ENCODE measurements at regions not wholly inside any gene's neighbourhood (a gene's known extent, or its start where the extent isn't known, plus 50 kb on each side); places are given as distances from the start of the nearest gene placed in this dataset. TPM values are rescaled to one million over a fixed set of nuclear protein-coding genes. Genes with fewer than 3 reads are reported as not detected.
"Not testable (repeated sequence)": the region's sequence is repeated elsewhere in the genome, so short reads cannot be mapped to it uniquely, and the experiment has no call there.

- Histone ChIP-seq H3K79me2 (ENCODE audit: insufficient read depth, low read depth, low read length) (no peaks in the 10 kb centered on the region), H3K27ac (ENCODE audit: low read depth, low read length, poor library complexity, severe bottlenecking) (no peak overlapping the region), H3K4me1 (ENCODE audit: insufficient read depth, low read length, poor library complexity, severe bottlenecking) (no peaks in the 10 kb centered on the region), H3K4me2 (ENCODE audit: low read length) (no peak overlapping the region), H4K20me1 (ENCODE audit: insufficient read depth, low read length) (no peaks in the 10 kb centered on the region), H3K9me2 (ENCODE audit: insufficient read depth, low read length) (no peaks in the 10 kb centered on the region), H3K4me3 (ENCODE audit: low read depth, low read length, poor library complexity, severe bottlenecking) (no peak overlapping the region), H3K36me3 (ENCODE audit: insufficient read depth, low read length) (no peaks in the 10 kb centered on the region), H3K9me3 (ENCODE audit: low read length) (no peaks in the 10 kb centered on the region), H2AFZ (ENCODE audit: low read length) (no peak overlapping the region)
- BruUV-seq (replicated peaks): no TSS peak
- TF ChIP-seq, protein P1, sequence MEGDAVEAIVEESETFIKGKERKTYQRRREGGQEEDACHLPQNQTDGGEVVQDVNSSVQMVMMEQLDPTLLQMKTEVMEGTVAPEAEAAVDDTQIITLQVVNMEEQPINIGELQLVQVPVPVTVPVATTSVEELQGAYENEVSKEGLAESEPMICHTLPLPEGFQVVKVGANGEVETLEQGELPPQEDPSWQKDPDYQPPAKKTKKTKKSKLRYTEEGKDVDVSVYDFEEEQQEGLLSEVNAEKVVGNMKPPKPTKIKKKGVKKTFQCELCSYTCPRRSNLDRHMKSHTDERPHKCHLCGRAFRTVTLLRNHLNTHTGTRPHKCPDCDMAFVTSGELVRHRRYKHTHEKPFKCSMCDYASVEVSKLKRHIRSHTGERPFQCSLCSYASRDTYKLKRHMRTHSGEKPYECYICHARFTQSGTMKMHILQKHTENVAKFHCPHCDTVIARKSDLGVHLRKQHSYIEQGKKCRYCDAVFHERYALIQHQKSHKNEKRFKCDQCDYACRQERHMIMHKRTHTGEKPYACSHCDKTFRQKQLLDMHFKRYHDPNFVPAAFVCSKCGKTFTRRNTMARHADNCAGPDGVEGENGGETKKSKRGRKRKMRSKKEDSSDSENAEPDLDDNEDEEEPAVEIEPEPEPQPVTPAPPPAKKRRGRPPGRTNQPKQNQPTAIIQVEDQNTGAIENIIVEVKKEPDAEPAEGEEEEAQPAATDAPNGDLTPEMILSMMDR (conservative IDR thresholded peaks at IDR 0.05; ENCODE audit: low read length): 0 out of 2 replicates have a peak, but pooled peaks have one; percentile 16
- no peak for TF ChIP-seq EZH2phosphoT487 (IDR thresholded peaks at IDR 0.05; ENCODE audit: borderline replicate concordance, low read depth, low read length)
- POLR2A ChIA-PET: interaction anchor here (1.0 kb wide), 1 partner anchor 11 kb away, joined by 3 read pairs; no protein-coding TSS in a partner anchor
- intact Hi-C loops (cut with micrococcal nuclease; ENCODE audit: unreplicated experiment): no loop called here
- CTCF ChIA-PET (ENCODE audit: unreplicated experiment): no interaction called here
- no peak for DNase-seq (ENCODE audit: low spot score)
Measured at GRCh38 chr15:79778378-79778990, 118.3 kb downstream of the MTHFS start.

DNA sequence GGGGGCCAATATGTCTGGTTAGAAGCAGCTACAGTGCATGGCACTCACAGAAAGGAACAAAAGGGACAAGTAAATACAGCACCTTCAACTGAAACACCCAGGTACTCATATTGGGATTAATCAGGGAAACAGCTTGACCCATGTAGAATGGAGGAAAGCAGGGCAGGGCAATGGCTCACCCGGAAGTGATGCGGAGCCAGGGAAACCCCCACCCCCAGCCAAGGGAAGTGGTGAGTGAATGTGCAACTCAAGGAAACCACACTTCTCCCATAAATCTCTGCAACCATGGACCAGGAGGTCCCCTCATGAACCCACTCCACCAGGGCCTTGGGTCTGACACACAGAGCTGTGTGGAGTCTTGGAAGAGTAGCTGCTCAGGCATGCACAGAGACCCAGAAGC, 117.1 kb downstream of the MTHFS start:
- no peak for DNase-seq (ENCODE audit: low spot score)
- CTCF ChIA-PET (ENCODE audit: unreplicated experiment): no interaction called here
- H3K4me2 ChIP-seq (ENCODE audit: low read length): no peak overlapping the region

GRCh38 chr15:79782307-79782706, 114.5 kb downstream of the MTHFS start:
- H3K9me3 ChIP-seq (ENCODE audit: low read length); H3K27ac ChIP-seq (ENCODE audit: low read depth, low read length, poor library complexity, severe bottlenecking); DNase-seq (ENCODE audit: low spot score); CTCF ChIA-PET (ENCODE audit: unreplicated experiment); intact Hi-C loops (cut with micrococcal nuclease; ENCODE audit: unreplicated experiment); H4K20me1 ChIP-seq (ENCODE audit: insufficient read depth, low read length); H3K4me3 ChIP-seq (ENCODE audit: low read depth, low read length, poor library complexity, severe bottlenecking); H3K79me2 ChIP-seq (ENCODE audit: insufficient read depth, low read depth, low read length); H3K36me3 ChIP-seq (ENCODE audit: insufficient read depth, low read length); H2AFZ ChIP-seq (ENCODE audit: low read length); H3K4me2 ChIP-seq (ENCODE audit: low read length); H3K4me1 ChIP-seq (ENCODE audit: insufficient read depth, low read length, poor library complexity, severe bottlenecking); H3K9me2 ChIP-seq (ENCODE audit: insufficient read depth, low read length); BruUV-seq (replicated peaks): not testable (repeated sequence)
- POLR2A ChIA-PET: interaction anchor here (0.6 kb wide), 1 partner anchor 8 kb away, joined by 4 read pairs; no protein-coding TSS in a partner anchor

More for the DNA sequence above, 117.1 kb downstream of the MTHFS start:
- H3K9me2 ChIP-seq (ENCODE audit: insufficient read depth, low read length): no peaks in the 10 kb centered on the region
- no peaks in the 10 kb centered on the region for H3K9me3 ChIP-seq (ENCODE audit: low read length)
- no peaks in the 10 kb centered on the region for H3K36me3 ChIP-seq (ENCODE audit: insufficient read depth, low read length)
- POLR2A ChIA-PET: interaction anchor here (1.0 kb wide), 1 partner anchor 12 kb away, joined by 3 read pairs; no protein-coding TSS in a partner anchor
- no peak overlapping the region for H3K4me3 ChIP-seq (ENCODE audit: low read depth, low read length, poor library complexity, severe bottlenecking)
- intact Hi-C loops (cut with micrococcal nuclease; ENCODE audit: unreplicated experiment): no loop called here
- no peaks in the 10 kb centered on the region for H3K4me1 ChIP-seq (ENCODE audit: insufficient read depth, low read length, poor library complexity, severe bottlenecking)
- no peak overlapping the region for H3K27ac ChIP-seq (ENCODE audit: low read depth, low read length, poor library complexity, severe bottlenecking)
- BruUV-seq (replicated peaks): no TSS peak
- no peaks in the 10 kb centered on the region for H3K79me2 ChIP-seq (ENCODE audit: insufficient read depth, low read depth, low read length)
- no peak overlapping the region for H2AFZ ChIP-seq (ENCODE audit: low read length)
- TF ChIP-seq, protein P1 (conservative IDR thresholded peaks at IDR 0.05; ENCODE audit: low read length): no peak
- TF ChIP-seq EZH2phosphoT487 (IDR thresholded peaks at IDR 0.05; ENCODE audit: borderline replicate concordance, low read depth, low read length): no peak
- H4K20me1 ChIP-seq (ENCODE audit: insufficient read depth, low read length): no peaks in the 10 kb centered on the region

Small RNAs in the stretch of these regions (small RNA-seq; reads per million reads assigned to genes)
- gene AC026826.2: not detected
- gene AC026826.3: not detected
